ENCODE measurements at regions not wholly inside any gene's neighbourhood (a gene's known extent, or its start where the extent isn't known, plus 50 kb on each side); places are given as distances from the start of the nearest gene placed in this dataset.
A peak's percentile ranks its signal among the peaks of the same experiment; 100 is the strongest.

- intact Hi-C loops (cut with DNase I, micrococcal nuclease), result no loop called here
- DNase-seq (no peak), ATAC-seq (peak; percentile 22)
Measured at GRCh38 chr9:95822583-95823431, 52.7 kb upstream of the ERCC6L2 start.

GRCh38 chr9:95822015-95822414, 53.5 kb upstream of the ERCC6L2 start:
- DNase-seq (no peak), ATAC-seq (no peak)
- intact Hi-C loops (cut with DNase I, micrococcal nuclease), result no loop called here

GRCh38 chr9:95820074-95820473, 55.4 kb upstream of the ERCC6L2 start:
- no peak for ATAC-seq
- no peak for DNase-seq

GRCh38 chr9:95819636-95820035, 55.9 kb upstream of the ERCC6L2 start:
- no peak for DNase-seq
- ATAC-seq, result no peak
- intact Hi-C loops (cut with DNase I, micrococcal nuclease), result no loop called here

More at GRCh38 chr9:95820074-95820473, 55.4 kb upstream of the ERCC6L2 start:
- intact Hi-C loops (cut with DNase I, micrococcal nuclease), result no loop called here

- ATAC-seq (no peak), DNase-seq (no peak)
- intact Hi-C loops (cut with DNase I, micrococcal nuclease), result no loop called here
Measured at GRCh38 chr9:95817205-95817604, 58.3 kb upstream of the ERCC6L2 start.

- intact Hi-C loops (cut with DNase I, micrococcal nuclease), result no loop called here
Measured at GRCh38 chr9:95816716-95817115, 58.8 kb upstream of the ERCC6L2 start.

GRCh38 chr9:95815961-95816360, 59.5 kb upstream of the ERCC6L2 start:
- intact Hi-C loops (cut with DNase I, micrococcal nuclease), result no loop called here
- DNase-seq (no peak), ATAC-seq (no peak)

More at GRCh38 chr9:95816716-95817115, 58.8 kb upstream of the ERCC6L2 start:
- DNase-seq (no peak), ATAC-seq (no peak)

- intact Hi-C loops (cut with DNase I, micrococcal nuclease), result no loop called here
- ATAC-seq, result no peak
- DNase-seq, result no peak
Measured at GRCh38 chr9:95815133-95815532, 60.4 kb upstream of the ERCC6L2 start.

GRCh38 chr9:95813923-95814322, 61.6 kb upstream of the ERCC6L2 start:
- DNase-seq, result no peak
- intact Hi-C loops (cut with DNase I, micrococcal nuclease), result no loop called here
- no peak for ATAC-seq

- DNase-seq (no peak), ATAC-seq (no peak)
- intact Hi-C loops (cut with DNase I, micrococcal nuclease), result no loop called here
Measured at GRCh38 chr9:95810814-95811213, 64.7 kb upstream of the ERCC6L2 start.

- no peak for ATAC-seq
- intact Hi-C loops (cut with DNase I, micrococcal nuclease), result no loop called here
- no peak for DNase-seq
Measured at GRCh38 chr9:95810133-95810532, 65.4 kb upstream of the ERCC6L2 start.

GRCh38 chr9:95809686-95810085, 65.8 kb upstream of the ERCC6L2 start:
- DNase-seq, result no peak
- no peak for ATAC-seq
- intact Hi-C loops (cut with DNase I, micrococcal nuclease), result no loop called here

GRCh38 chr9:95808011-95808410, 67.5 kb upstream of the ERCC6L2 start:
- DNase-seq (no peak), ATAC-seq (no peak)
- intact Hi-C loops (cut with DNase I, micrococcal nuclease), result no loop called here

- peak in 1 of 2 donors; percentile 34 for DNase-seq
- ATAC-seq, result no peak
- intact Hi-C loops (cut with DNase I, micrococcal nuclease), result no loop called here
Measured at GRCh38 chr9:95807326-95807947, 68.1 kb upstream of the ERCC6L2 start.

GRCh38 chr9:95803197-95803596, 72.3 kb upstream of the ERCC6L2 start:
- DNase-seq (no peak), ATAC-seq (no peak)
- intact Hi-C loops (cut with DNase I, micrococcal nuclease), result no loop called here

GRCh38 chr9:95801797-95802196, 73.7 kb upstream of the ERCC6L2 start:
- intact Hi-C loops (cut with DNase I, micrococcal nuclease), result no loop called here
- DNase-seq (no peak), ATAC-seq (no peak)

GRCh38 chr9:95796029-95796428, 79.5 kb upstream of the ERCC6L2 start:
- intact Hi-C loops (cut with DNase I, micrococcal nuclease), result no loop called here
- peak; percentile 55 for ATAC-seq
- no peak for DNase-seq

- intact Hi-C loops (cut with DNase I, micrococcal nuclease), result no loop called here
- DNase-seq, result no peak
- ATAC-seq, result peak; percentile 31
Measured at GRCh38 chr9:95793924-95794828, 81.3 kb upstream of the ERCC6L2 start.

GRCh38 chr9:95791695-95792094, 83.8 kb upstream of the ERCC6L2 start:
- DNase-seq, result no peak

GRCh38 chr9:95791286-95791685, 84.2 kb upstream of the ERCC6L2 start:
- no peak for ATAC-seq
- no peak for DNase-seq
- intact Hi-C loops (cut with DNase I, micrococcal nuclease), result no loop called here

More at GRCh38 chr9:95791695-95792094, 83.8 kb upstream of the ERCC6L2 start:
- ATAC-seq, result no peak
- intact Hi-C loops (cut with DNase I, micrococcal nuclease), result no loop called here

Measured in left colon (tissue), 2 donors.